HEK293 (cell line): ENCODE measurements at regions not wholly inside any gene's neighbourhood (a gene's known extent, or its start where the extent isn't known, plus 50 kb on each side); places are given as distances from the start of the nearest gene placed in this dataset.

Source experiments
- CTCF ChIA-PET: fragments of 350-600 bp; formaldehyde crosslinking; extraction: SDS; loops from one replicate; lab custom pipeline; 2021; ENCODE audit warnings: antibody characterized with exemption; lab: Yijun Ruan, JAX
- POLR2A ChIA-PET: fragments of 300-600 bp; formaldehyde crosslinking; extraction: SDS; loops from one replicate; lab custom pipeline; 2020; ENCODE audit warnings: antibody characterized with exemption, inconsistent platforms; lab: Yijun Ruan, JAX
- H3K27ac ChIP-seq: fragments of 200-500 bp; sonication (Bioruptor generic); 2 replicates; pipeline ENCODE4 v1.5.1; 2014; ENCODE audit warnings: low read depth, low read length, control low read depth, inconsistent platforms; ENCODE audit errors: extremely low read depth
- H3K36me3 ChIP-seq, 2 experiments: fragments of 200-500 bp in 1 of 2; sonication (Bioruptor generic) in 1 of 2; 1 replicate in 1 of 2; 2 replicates in 1 of 2; pipeline ENCODE4 v1.5.1; 2014 to 2017; ENCODE audit warnings: inconsistent platforms in 2 of 2, low read length in 2 of 2; ENCODE audit not compliant: control insufficient read depth in 2 of 2, insufficient read depth in 1 of 2
- H3K4me1 ChIP-seq: fragments of 200-500 bp; sonication (Bioruptor generic); 2 replicates; pipeline ENCODE4 v1.5.1; 2014; ENCODE audit warnings: mild to moderate bottlenecking, low read length, inconsistent platforms; ENCODE audit not compliant: control insufficient read depth, insufficient read depth
- H3K4me3 ChIP-seq: 2 replicates; pipeline ENCODE4 v1.5.1; 2011; ENCODE audit warnings: low read depth, mild to moderate bottlenecking, control low read depth, low read length, moderate library complexity
- H3K9me3 ChIP-seq: fragments of 200-500 bp; sonication (Bioruptor generic); 2 replicates; pipeline ENCODE4 v1.5.1; 2014; ENCODE audit warnings: low read depth, low read length, inconsistent platforms; ENCODE audit not compliant: control insufficient read depth, insufficient read depth
- KLF16 ChIP-seq: fragments of 450-650 bp; formaldehyde crosslinking; IDR thresholded peaks from 2 replicates; pipeline ENCODE4 v1.5.1; 2017; ENCODE audit warnings: missing biosample characterization, missing genetic modification characterization
- SP3 ChIP-seq: fragments of 450-650 bp; formaldehyde crosslinking; IDR thresholded peaks from 2 replicates; pipeline ENCODE4 v1.5.1; 2016; ENCODE audit warnings: missing biosample characterization, missing genetic modification characterization
- TCF7L2 ChIP-seq: IDR thresholded peaks from 2 replicates; pipeline ENCODE4 v1.6.1; 2011; ENCODE audit warnings: low read depth, mild to moderate bottlenecking, inconsistent platforms, low read length, moderate library complexity, borderline replicate concordance
- ZBTB1 ChIP-seq: fragments of 450-650 bp; formaldehyde crosslinking; IDR thresholded peaks from 2 replicates; pipeline ENCODE4 v1.5.1; 2016; ENCODE audit warnings: missing biosample characterization, missing genetic modification characterization
- ZFP37 ChIP-seq: fragments of 450-650 bp; formaldehyde crosslinking; IDR thresholded peaks from 2 replicates; pipeline ENCODE4 v1.5.1; 2016; ENCODE audit warnings: missing biosample characterization, missing genetic modification characterization
- ZIC2 ChIP-seq: fragments of 450-650 bp; formaldehyde crosslinking; IDR thresholded peaks from 2 replicates; pipeline ENCODE4 v1.5.1; 2016; ENCODE audit warnings: missing biosample characterization, missing genetic modification characterization
- ZNF10 ChIP-seq: fragments of 450-650 bp; formaldehyde crosslinking; IDR thresholded peaks from 2 replicates; pipeline ENCODE4 v1.5.1; 2017; ENCODE audit warnings: missing biosample characterization, missing genetic modification characterization
- ZNF175 ChIP-seq: fragments of 450-650 bp; formaldehyde crosslinking; IDR thresholded peaks from 2 replicates; pipeline ENCODE4 v1.5.1; 2016; ENCODE audit warnings: missing biosample characterization, missing genetic modification characterization
- ZNF366 ChIP-seq: fragments of 450-650 bp; formaldehyde crosslinking; conservative IDR thresholded peaks from 2 replicates; pipeline ENCODE4 v1.5.1; 2016; ENCODE audit warnings: missing biosample characterization, missing genetic modification characterization
- ZNF391 ChIP-seq: fragments of 450-650 bp; formaldehyde crosslinking; IDR thresholded peaks from 2 replicates; pipeline ENCODE4 v1.5.1; 2016; ENCODE audit warnings: low read depth, missing biosample characterization, missing genetic modification characterization, borderline replicate concordance
- ZNF423 ChIP-seq: fragments of 450-650 bp; formaldehyde crosslinking; IDR thresholded peaks from 2 replicates; pipeline ENCODE4 v1.5.1; 2016; ENCODE audit warnings: missing biosample characterization, missing genetic modification characterization
- ZNF571 ChIP-seq: fragments of 450-650 bp; formaldehyde crosslinking; IDR thresholded peaks from 2 replicates; pipeline ENCODE4 v1.5.0; 2017; ENCODE audit warnings: missing biosample characterization, missing genetic modification characterization
- ZNF768 ChIP-seq: fragments of 450-650 bp; formaldehyde crosslinking; IDR thresholded peaks from 2 replicates; pipeline ENCODE4 v1.5.1; 2018; ENCODE audit warnings: missing biosample characterization, mild to moderate bottlenecking, missing genetic modification characterization
- TF ChIP-seq, protein P1 (sequence below): fragments of 450-650 bp; formaldehyde crosslinking; IDR thresholded peaks from 2 replicates; pipeline ENCODE4 v1.5.1; 2016; ENCODE audit warnings: missing biosample characterization, missing genetic modification characterization
- TF ChIP-seq, protein P2 (sequence below): fragments of 450-650 bp; formaldehyde crosslinking; IDR thresholded peaks from 2 replicates; pipeline ENCODE4 v1.5.1; 2016; ENCODE audit warnings: missing biosample characterization, missing genetic modification characterization
- TF ChIP-seq, protein P3 (sequence below): fragments of 450-650 bp; formaldehyde crosslinking; IDR thresholded peaks from 2 replicates; pipeline ENCODE4 v1.5.1; 2016; ENCODE audit warnings: missing biosample characterization, missing genetic modification characterization, borderline replicate concordance
- TF ChIP-seq, protein P4 (sequence below): fragments of 450-650 bp; formaldehyde crosslinking; IDR thresholded peaks from 2 replicates; pipeline ENCODE4 v1.5.1; 2016; ENCODE audit warnings: missing biosample characterization, missing genetic modification characterization

DNA sequence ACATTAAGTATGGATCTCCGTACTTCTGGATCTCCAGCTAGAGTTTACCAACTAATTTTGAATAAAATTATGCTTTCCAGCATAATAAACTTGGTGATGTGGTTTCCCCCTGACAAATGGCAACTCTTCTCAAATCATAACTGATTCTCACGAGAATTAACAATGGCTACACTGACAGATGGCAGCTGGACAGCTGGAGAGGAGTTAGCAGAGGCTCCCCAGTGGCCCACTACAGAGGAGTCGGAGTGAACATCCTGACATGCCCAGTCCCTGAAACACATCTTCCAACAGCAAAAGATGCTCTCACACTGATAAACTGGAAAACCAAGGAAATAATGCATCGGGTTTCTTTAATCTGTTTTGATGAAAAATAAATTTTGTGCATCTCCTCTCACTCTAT, 239.6 kb downstream of the MAN2A1 start (continued):
- TF ChIP-seq KLF16: no peak

DNA sequence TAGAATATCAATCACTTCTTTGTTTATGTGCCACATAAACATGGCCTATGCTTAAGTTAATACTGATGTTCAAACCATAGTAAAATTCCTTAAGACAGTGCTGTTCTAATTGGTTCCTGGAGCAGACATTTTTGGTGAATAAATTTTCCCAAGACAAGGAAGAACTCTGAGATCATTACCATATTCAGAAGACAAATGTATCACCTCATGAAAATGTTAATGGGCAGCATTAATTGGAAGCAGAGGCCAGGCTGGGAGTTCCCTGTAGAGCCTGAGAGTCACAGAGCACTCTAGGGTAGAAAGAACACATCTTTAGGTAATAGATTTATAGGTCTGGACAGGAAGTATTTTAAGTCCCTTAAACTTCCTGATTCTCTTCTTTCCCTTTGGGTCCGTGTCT, 240.2 kb downstream of the MAN2A1 start:
- no peaks in the 10 kb centered on the region for H3K36me3 ChIP-seq
- no peak overlapping the region for H3K27ac ChIP-seq
- TF ChIP-seq ZNF768 (tag by site-specific recombination): no peak
- ChIA-PET CTCF (no interaction called here), POLR2A (no interaction called here)
- H3K9me3 ChIP-seq: no peaks in the 10 kb centered on the region
- H3K4me1 ChIP-seq: no peaks in the 10 kb centered on the region
- H3K4me3 ChIP-seq: no peak overlapping the region

DNA sequence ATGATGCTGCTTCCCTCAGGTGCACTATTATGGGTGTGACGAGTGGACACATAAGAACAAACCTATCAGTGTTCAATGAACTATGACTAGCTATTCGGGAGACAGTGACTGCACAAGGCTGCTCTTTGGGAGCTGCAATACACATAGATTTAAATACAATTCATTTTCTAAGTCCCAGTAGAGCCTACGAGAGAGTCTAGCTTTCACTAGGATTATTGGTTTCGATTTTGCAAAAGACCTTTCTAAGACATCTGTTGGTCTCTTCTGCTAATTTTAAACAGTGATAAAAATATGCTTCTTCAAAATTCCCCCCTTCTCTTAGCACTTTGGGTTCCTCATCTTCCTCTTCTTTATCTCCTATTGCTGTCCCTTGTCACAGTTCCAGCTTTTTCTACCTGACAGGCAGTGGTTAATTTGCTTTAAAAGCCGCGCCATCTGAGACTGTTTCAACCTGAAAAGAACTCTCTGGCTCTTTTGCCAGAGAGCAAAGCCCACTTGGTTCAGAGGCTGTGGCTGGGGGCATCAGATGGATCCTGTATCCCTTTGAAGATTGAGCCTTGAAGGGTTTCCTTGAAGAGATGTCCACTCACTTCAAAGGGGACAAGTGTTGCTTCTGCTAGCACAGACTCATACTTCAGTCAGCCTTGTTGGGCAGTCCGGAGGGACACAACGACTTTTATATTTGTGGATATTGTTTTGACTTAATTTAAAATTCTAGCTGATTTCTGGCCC, 241.5 kb downstream of the MAN2A1 start:
- Histone ChIP-seq H3K36me3 (no peaks in the 10 kb centered on the region), H3K27ac (no peak overlapping the region), H3K4me3 (no peak overlapping the region), H3K9me3 (no peaks in the 10 kb centered on the region), H3K4me1 (no peaks in the 10 kb centered on the region)
- ChIA-PET CTCF (no interaction called here), POLR2A (no interaction called here)
- TF ChIP-seq ZNF366: no peak
- no peak for TF ChIP-seq ZIC2 (tag by site-specific recombination)
- TF ChIP-seq, protein P1, sequence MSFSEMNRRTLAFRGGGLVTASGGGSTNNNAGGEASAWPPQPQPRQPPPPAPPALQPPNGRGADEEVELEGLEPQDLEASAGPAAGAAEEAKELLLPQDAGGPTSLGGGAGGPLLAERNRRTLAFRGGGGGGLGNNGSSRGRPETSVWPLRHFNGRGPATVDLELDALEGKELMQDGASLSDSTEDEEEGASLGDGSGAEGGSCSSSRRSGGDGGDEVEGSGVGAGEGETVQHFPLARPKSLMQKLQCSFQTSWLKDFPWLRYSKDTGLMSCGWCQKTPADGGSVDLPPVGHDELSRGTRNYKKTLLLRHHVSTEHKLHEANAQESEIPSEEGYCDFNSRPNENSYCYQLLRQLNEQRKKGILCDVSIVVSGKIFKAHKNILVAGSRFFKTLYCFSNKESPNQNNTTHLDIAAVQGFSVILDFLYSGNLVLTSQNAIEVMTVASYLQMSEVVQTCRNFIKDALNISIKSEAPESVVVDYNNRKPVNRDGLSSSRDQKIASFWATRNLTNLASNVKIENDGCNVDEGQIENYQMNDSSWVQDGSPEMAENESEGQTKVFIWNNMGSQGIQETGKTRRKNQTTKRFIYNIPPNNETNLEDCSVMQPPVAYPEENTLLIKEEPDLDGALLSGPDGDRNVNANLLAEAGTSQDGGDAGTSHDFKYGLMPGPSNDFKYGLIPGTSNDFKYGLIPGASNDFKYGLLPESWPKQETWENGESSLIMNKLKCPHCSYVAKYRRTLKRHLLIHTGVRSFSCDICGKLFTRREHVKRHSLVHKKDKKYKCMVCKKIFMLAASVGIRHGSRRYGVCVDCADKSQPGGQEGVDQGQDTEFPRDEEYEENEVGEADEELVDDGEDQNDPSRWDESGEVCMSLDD (tag by site-specific recombination): no peak
- TF ChIP-seq ZNF571 (tag by site-specific recombination): no peak
- TF ChIP-seq ZNF423 (tag by site-specific recombination): no peak
- TF ChIP-seq, protein P2, sequence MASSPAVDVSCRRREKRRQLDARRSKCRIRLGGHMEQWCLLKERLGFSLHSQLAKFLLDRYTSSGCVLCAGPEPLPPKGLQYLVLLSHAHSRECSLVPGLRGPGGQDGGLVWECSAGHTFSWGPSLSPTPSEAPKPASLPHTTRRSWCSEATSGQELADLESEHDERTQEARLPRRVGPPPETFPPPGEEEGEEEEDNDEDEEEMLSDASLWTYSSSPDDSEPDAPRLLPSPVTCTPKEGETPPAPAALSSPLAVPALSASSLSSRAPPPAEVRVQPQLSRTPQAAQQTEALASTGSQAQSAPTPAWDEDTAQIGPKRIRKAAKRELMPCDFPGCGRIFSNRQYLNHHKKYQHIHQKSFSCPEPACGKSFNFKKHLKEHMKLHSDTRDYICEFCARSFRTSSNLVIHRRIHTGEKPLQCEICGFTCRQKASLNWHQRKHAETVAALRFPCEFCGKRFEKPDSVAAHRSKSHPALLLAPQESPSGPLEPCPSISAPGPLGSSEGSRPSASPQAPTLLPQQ (tag by site-specific recombination): no peak
- no peak for TF ChIP-seq ZBTB1
- TF ChIP-seq ZNF10 (tag by site-specific recombination): no peak
- no peak for TF ChIP-seq TCF7L2

DNA sequence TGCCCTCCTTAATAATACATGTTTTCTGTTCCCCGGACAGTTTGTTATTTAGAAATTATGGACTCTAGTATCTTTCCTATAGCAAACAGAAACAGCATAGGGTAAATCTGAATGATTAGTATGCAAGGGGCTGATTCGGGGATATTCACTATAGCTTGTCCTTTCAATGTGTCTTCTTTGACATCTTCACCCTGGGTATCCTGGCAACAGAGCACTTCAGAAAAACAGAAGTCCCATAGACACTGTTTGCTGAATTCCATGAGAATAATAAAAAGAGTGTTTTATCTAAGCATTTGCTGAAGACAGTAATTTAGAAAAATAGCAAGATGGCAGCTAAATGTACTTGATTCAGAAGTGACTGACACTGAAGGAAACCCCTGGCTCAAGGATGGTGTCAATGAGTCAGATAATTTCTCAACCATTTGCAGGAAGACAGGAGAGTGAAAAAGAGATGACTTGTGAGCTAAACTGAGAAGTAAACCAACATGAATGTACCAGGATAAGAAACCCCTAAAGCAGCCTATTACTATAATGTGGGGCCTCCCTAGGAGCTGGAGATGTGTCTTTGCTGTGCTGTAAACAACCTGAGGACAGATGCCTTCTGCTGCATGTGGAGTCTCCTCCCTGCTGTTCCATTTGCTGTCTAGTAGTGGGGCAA, 246.2 kb downstream of the MAN2A1 start:
- Histone ChIP-seq H3K36me3 (no peaks in the 10 kb centered on the region), H3K4me3 (no peak overlapping the region), H3K9me3 (no peaks in the 10 kb centered on the region), H3K4me1 (no peaks in the 10 kb centered on the region), H3K27ac (no peak overlapping the region)
- ChIA-PET POLR2A (no interaction called here), CTCF (no interaction called here)
- TF ChIP-seq ZNF391 (tag by site-specific recombination) (no peak), SP3 (no peak), ZFP37 (tag by site-specific recombination) (no peak), ZNF175 (tag by site-specific recombination) (no peak)
- TF ChIP-seq, protein P3, sequence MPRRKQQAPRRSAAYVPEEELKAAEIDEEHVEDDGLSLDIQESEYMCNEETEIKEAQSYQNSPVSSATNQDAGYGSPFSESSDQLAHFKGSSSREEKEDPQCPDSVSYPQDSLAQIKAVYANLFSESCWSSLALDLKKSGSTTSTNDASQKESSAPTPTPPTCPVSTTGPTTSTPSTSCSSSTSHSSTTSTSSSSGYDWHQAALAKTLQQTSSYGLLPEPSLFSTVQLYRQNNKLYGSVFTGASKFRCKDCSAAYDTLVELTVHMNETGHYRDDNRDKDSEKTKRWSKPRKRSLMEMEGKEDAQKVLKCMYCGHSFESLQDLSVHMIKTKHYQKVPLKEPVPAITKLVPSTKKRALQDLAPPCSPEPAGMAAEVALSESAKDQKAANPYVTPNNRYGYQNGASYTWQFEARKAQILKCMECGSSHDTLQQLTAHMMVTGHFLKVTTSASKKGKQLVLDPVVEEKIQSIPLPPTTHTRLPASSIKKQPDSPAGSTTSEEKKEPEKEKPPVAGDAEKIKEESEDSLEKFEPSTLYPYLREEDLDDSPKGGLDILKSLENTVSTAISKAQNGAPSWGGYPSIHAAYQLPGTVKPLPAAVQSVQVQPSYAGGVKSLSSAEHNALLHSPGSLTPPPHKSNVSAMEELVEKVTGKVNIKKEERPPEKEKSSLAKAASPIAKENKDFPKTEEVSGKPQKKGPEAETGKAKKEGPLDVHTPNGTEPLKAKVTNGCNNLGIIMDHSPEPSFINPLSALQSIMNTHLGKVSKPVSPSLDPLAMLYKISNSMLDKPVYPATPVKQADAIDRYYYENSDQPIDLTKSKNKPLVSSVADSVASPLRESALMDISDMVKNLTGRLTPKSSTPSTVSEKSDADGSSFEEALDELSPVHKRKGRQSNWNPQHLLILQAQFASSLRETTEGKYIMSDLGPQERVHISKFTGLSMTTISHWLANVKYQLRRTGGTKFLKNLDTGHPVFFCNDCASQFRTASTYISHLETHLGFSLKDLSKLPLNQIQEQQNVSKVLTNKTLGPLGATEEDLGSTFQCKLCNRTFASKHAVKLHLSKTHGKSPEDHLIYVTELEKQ: no peak
- TF ChIP-seq, protein P4, sequence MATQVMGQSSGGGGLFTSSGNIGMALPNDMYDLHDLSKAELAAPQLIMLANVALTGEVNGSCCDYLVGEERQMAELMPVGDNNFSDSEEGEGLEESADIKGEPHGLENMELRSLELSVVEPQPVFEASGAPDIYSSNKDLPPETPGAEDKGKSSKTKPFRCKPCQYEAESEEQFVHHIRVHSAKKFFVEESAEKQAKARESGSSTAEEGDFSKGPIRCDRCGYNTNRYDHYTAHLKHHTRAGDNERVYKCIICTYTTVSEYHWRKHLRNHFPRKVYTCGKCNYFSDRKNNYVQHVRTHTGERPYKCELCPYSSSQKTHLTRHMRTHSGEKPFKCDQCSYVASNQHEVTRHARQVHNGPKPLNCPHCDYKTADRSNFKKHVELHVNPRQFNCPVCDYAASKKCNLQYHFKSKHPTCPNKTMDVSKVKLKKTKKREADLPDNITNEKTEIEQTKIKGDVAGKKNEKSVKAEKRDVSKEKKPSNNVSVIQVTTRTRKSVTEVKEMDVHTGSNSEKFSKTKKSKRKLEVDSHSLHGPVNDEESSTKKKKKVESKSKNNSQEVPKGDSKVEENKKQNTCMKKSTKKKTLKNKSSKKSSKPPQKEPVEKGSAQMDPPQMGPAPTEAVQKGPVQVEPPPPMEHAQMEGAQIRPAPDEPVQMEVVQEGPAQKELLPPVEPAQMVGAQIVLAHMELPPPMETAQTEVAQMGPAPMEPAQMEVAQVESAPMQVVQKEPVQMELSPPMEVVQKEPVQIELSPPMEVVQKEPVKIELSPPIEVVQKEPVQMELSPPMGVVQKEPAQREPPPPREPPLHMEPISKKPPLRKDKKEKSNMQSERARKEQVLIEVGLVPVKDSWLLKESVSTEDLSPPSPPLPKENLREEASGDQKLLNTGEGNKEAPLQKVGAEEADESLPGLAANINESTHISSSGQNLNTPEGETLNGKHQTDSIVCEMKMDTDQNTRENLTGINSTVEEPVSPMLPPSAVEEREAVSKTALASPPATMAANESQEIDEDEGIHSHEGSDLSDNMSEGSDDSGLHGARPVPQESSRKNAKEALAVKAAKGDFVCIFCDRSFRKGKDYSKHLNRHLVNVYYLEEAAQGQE (tag by site-specific recombination): no peak
